K562 (cell line): ENCODE measurements at regions not wholly inside any gene's neighbourhood (a gene's known extent, or its start where the extent isn't known, plus 50 kb on each side); places are given as distances from the start of the nearest gene placed in this dataset.

Experiments used
- ATAC-seq: fragments of 200-7000 bp; cut with Tn5 transposase; 3 replicates; pipeline ENCODE4 v1.9.1; 2020; ENCODE audit warnings: moderate library complexity
- BruUV-seq: library from RNA; stranded (reverse); fragments of 400-500 nt; replicated peaks from 2 replicates; lab custom pipeline; 2021; lab: Mats Ljungman, UMichigan
- CTCF ChIA-PET: fragments of 300-600 bp; formaldehyde crosslinking; extraction: SDS; loops from one replicate; lab custom pipeline; 2021; ENCODE audit warnings: low intra/inter-chr PET ratio; lab: Yijun Ruan, JAX
- POLR2A ChIA-PET: fragments of 300-600, 350-650 bp; sonication (Branson Sonifier 250); formaldehyde crosslinking; extraction: SDS; loops from one replicate; lab custom pipeline; 2021; ENCODE audit warnings: antibody characterized with exemption, inconsistent platforms; lab: Yijun Ruan, JAX
- DNase-seq, 4 experiments: peaks; one replicate each; pipeline versions ENCODE4 v3.0.0 to v3.0.0-alpha.2; 2011 to 2018; ENCODE audit warnings: low spot score in 3 of 4, mixed read lengths in 3 of 4; ENCODE audit errors: extremely low read depth in 1 of 4
- FAIRE-seq: peaks from 2 replicates; lab custom pipeline; 2011; peaks lifted over from hg19 to GRCh38; lab: Jason Lieb, UNC
- H2AFZ ChIP-seq: 2 replicates; pipeline ENCODE4 v1.6.0; 2011; ENCODE audit warnings: low read depth, low read length, control low read depth, inconsistent platforms
- H3K27ac ChIP-seq: fragments of 200-600 bp; 3 replicates; pipeline ENCODE4 v1.8.0; 2011; ENCODE audit warnings: low read depth, mild to moderate bottlenecking, control low read depth, inconsistent platforms, low read length, moderate library complexity, mixed read lengths; ENCODE audit errors: extremely low read depth
- H3K27me3 ChIP-seq, 2 experiments: fragments of 300-600 bp in 1 of 2; 2 replicates in 1 of 2; 3 replicates in 1 of 2; pipeline versions ENCODE4 v1.6.0 to v1.8.0; 2011; ENCODE audit warnings: inconsistent platforms in 2 of 2, low read length in 2 of 2, mild to moderate bottlenecking in 1 of 2, mixed read lengths in 1 of 2, moderate library complexity in 1 of 2; ENCODE audit not compliant: control insufficient read depth in 2 of 2, insufficient read depth in 2 of 2
- H3K36me3 ChIP-seq: fragments of 300-600 bp; 3 replicates; pipeline ENCODE4 v1.8.0; 2011; ENCODE audit warnings: mild to moderate bottlenecking, low read length, inconsistent platforms; ENCODE audit not compliant: control insufficient read depth, insufficient read depth
- H3K4me1 ChIP-seq, 2 experiments: fragments of 200-600 bp in 1 of 2; replicated peaks in 1 of 2; 2 replicates in 1 of 2; 3 replicates in 1 of 2; pipeline versions ENCODE4 v1.5.1 to v1.8.0; 2011; ENCODE audit warnings: inconsistent platforms in 2 of 2, low read length in 2 of 2, mild to moderate bottlenecking in 1 of 2, mixed read lengths in 1 of 2, moderate library complexity in 1 of 2; ENCODE audit not compliant: control insufficient read depth in 2 of 2, insufficient read depth in 2 of 2
- H3K4me2 ChIP-seq: 2 replicates; pipeline ENCODE4 v1.6.1; 2011; ENCODE audit warnings: low read length, control low read depth, inconsistent platforms, mixed read lengths; ENCODE audit not compliant: insufficient read depth
- H3K4me3 ChIP-seq: fragments of 200-600 bp; sonication (generic), shearing (Covaris generic); 2 replicates; pipeline ENCODE4 v1.5.1; 2016; ENCODE audit warnings: control low read depth, inconsistent platforms
- H3K79me2 ChIP-seq: fragments of 200-600 bp; 3 replicates; pipeline ENCODE4 v1.8.0; 2011; ENCODE audit warnings: low read length, inconsistent platforms; ENCODE audit not compliant: control insufficient read depth, insufficient read depth
- H3K9ac ChIP-seq, 2 experiments: 2 replicates each; pipeline versions ENCODE4 v1.6.0 to v1.6.1; 2011; ENCODE audit warnings: low read depth in 2 of 2, low read length in 2 of 2, control low read depth in 1 of 2, inconsistent platforms in 1 of 2, mild to moderate bottlenecking in 1 of 2, mixed read lengths in 1 of 2; ENCODE audit not compliant: insufficient read depth in 1 of 2
- H3K9me1 ChIP-seq: one replicate; pipeline ENCODE4 v1.6.0; 2011; ENCODE audit warnings: inconsistent platforms, mild to moderate bottlenecking, low read length, moderate library complexity; ENCODE audit not compliant: control insufficient read depth, insufficient read depth
- H3K9me3 ChIP-seq: replicated peaks from 2 replicates; pipeline ENCODE4 v1.5.1; 2011; ENCODE audit warnings: low read depth, low read length, inconsistent platforms; ENCODE audit not compliant: control insufficient read depth, insufficient read depth
- H4K20me1 ChIP-seq: replicated peaks from 2 replicates; pipeline ENCODE4 v1.6.1; 2011; ENCODE audit warnings: low read length, inconsistent platforms, mixed read lengths; ENCODE audit not compliant: control insufficient read depth, insufficient read depth
- ARHGAP35 ChIP-seq: fragments of 450-650 bp; IDR thresholded peaks from 2 replicates; pipeline ENCODE4 v1.6.1; 2018; ENCODE audit not compliant: partially characterized antibody
- BCL6 ChIP-seq: fragments of 250-450 bp; sonication (Bioruptor Pico); IDR thresholded peaks from 2 replicates; pipeline ENCODE4 v1.4.0; 2020
- BHLHE40 ChIP-seq: IDR thresholded peaks from 2 replicates; pipeline ENCODE4 v1.6.1; 2011; ENCODE audit warnings: low read length, improper control_type of control experiment
- CBFA2T3 ChIP-seq: fragments of 450-650 bp; IDR thresholded peaks from 2 replicates; pipeline ENCODE4 v1.6.1; 2017
- CREBBP ChIP-seq: IDR thresholded peaks from one replicate; pipeline ENCODE4 v1.6.1; 2012; ENCODE audit warnings: low read depth, mild to moderate bottlenecking, control low read depth, inconsistent platforms, low read length
- LARP7 ChIP-seq: fragments of 450-650 bp; IDR thresholded peaks from 2 replicates; pipeline ENCODE4 v1.6.1; 2016
- MYBL2 ChIP-seq, 2 experiments: fragments of 450-650 bp in 1 of 2; sonication (generic) in 1 of 2; formaldehyde crosslinking in 1 of 2; IDR thresholded peaks; 2 replicates each; pipeline versions ENCODE4 v1.6.1 to v1.8.1; 2017 to 2022; ENCODE audit warnings: borderline replicate concordance in 1 of 2, inconsistent platforms in 1 of 2, low read depth in 1 of 2, mild to moderate bottlenecking in 1 of 2, missing genetic modification reagents in 1 of 2, moderate library complexity in 1 of 2
- TEAD2 ChIP-seq: fragments of 450-650 bp; IDR thresholded peaks from 2 replicates; pipeline ENCODE4 v1.6.1; 2016; ENCODE audit warnings: missing genetic modification characterization, control low read depth, missing compliant biosample characterization
- ZNF311 ChIP-seq: fragments of 250-450 bp; sonication (Bioruptor Pico); IDR thresholded peaks from 2 replicates; pipeline ENCODE4 v1.4.0; 2020; ENCODE audit warnings: mild to moderate bottlenecking, moderate library complexity
- ZNF740 ChIP-seq, 3 experiments: fragments of 200-800 bp in 1 of 3; sonication (Bioruptor generic) in 1 of 3; sonication (generic) in 1 of 3; formaldehyde crosslinking in 1 of 3; IDR thresholded peaks; 2 replicates each; pipeline versions ENCODE4 v1.6.1 to v1.8.0; 2016 to 2022; ENCODE audit warnings: mild to moderate bottlenecking in 2 of 3, missing compliant biosample characterization in 2 of 3, missing genetic modification characterization in 2 of 3, missing genetic modification reagents in 1 of 3
- WGBS: fragments of 100-300 bp; shearing (Covaris generic); methylation state at CpG from one replicate; pipeline ENCODE4 v1.1.6; 2016; ENCODE audit warnings: low coverage, mixed read lengths; ENCODE audit not compliant: insufficient coverage; ENCODE audit errors: missing lambda C conversion rate; 5-methylcytosine and 5-hydroxymethylcytosine counted together
- in situ Hi-C: fragments of 300-500 bp; cut with MboI; formaldehyde crosslinking; loops from 4 replicates; pipeline ENCODE4 v1.15.0; 2018; ENCODE audit warnings: inconsistent platforms, mixed read lengths
- intact Hi-C: fragments of 100-400 bp; cut with micrococcal nuclease; formaldehyde crosslinking; loops from 2 replicates; pipeline ENCODE4 v1.14.2; 2022

DNA sequence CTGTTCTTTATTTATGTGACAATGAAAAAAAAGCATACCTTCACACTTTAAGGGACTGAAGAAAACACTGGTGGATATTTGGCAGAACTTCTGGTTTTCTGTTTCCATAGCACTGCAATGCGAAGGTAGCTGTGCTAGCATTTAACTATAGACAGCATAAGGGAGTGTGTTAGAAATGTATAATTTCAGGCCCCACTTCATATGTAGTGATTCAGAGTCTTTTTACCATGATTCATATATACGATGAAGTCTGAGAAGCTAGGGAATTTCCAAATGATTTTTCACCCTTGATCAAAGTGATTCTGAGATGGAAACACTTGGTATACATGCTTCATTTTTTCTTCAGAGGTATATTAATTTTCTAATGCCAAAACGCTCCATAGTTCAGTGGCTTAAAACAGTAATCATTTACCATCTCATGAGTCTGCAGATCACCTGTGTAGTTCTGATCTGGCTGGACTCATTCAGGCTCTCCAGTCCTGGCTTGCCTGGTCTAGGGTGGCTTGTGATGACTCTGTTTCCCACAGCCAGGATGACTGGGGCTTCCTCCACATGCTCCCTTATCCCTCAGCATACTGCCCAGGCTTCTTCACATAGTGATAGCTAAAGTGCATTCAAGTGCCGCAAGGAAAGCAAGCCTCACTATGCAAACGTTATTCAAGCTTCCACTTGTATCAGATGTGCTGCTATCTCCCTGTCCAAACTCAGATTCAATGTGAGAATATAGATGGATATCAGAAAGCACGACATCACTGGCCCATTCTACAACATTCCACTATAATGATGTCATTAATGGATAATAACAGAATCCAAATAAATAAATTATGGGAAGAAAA lies 790.1 kb downstream of the TECRL start:
- H3K4me3 ChIP-seq, result no peak overlapping the region
- no peaks in the 10 kb centered on the region for H4K20me1 ChIP-seq
- ATAC-seq (no peak), DNase-seq (no peak), FAIRE-seq (no peak)
- no peak overlapping the region for H3K4me2 ChIP-seq
- 0 out of 2 replicates have a peak, but pooled peaks cover 2% of the 10 kb centered on the region for H3K9me3 ChIP-seq
- intact Hi-C loops (loop anchor here (1.0 kb wide), 1 partner anchor 13 kb away; no protein-coding TSS in a partner anchor), in situ Hi-C loops (no loop called here)
- no peaks in the 10 kb centered on the region for H3K9me1 ChIP-seq
- no peaks in the 10 kb centered on the region for H3K27me3 ChIP-seq
- ChIA-PET POLR2A (no interaction called here), CTCF (no interaction called here)
- H3K79me2 ChIP-seq, result no peaks in the 10 kb centered on the region
- H3K27ac ChIP-seq, result no peak overlapping the region
- 3% methylated on average over 6 of the region's 6 CpGs for WGBS
- no peak for TF ChIP-seq BHLHE40
- TF ChIP-seq LARP7, result no peak
- no peak for TF ChIP-seq ARHGAP35
- no peak for TF ChIP-seq CBFA2T3
- no peak for TF ChIP-seq BCL6
- no peak for TF ChIP-seq TEAD2
- no peak for TF ChIP-seq CREBBP
- TF ChIP-seq MYBL2 (IDR thresholded peaks at IDR 0.05; ENCODE audit: low read depth), result no peak
- no peak for TF ChIP-seq MYBL2 (CRISPR knock-in tag; IDR thresholded peaks at IDR 0.05; ENCODE audit: borderline replicate concordance)
- TF ChIP-seq ZNF311 (CRISPR knock-in tag), result no peak
- TF ChIP-seq ZNF740 (CRISPR knock-in tag; IDR thresholded peaks at IDR 0.05), result no peak
- no peak for TF ChIP-seq ZNF740 (tag; IDR thresholded peaks at IDR 0.05)
- no TSS peak for BruUV-seq
- no peaks in the 10 kb centered on the region for H3K4me1 ChIP-seq
- H2AFZ ChIP-seq, result no peak overlapping the region
- no peak overlapping the region for H3K9ac ChIP-seq
- H3K36me3 ChIP-seq, result no peaks in the 10 kb centered on the region
